GM12878 (cell line): ENCODE measurements at regions not wholly inside any gene's neighbourhood (a gene's known extent, or its start where the extent isn't known, plus 50 kb on each side); places are given as distances from the start of the nearest gene placed in this dataset.
A peak's percentile ranks its signal among the peaks of the same experiment; 100 is the strongest.

Experiments
- ATAC-seq: fragments of 200-7000 bp; cut with Tn5 transposase; 3 replicates; pipeline ENCODE4 v1.9.1; 2020; ENCODE audit warnings: mild to moderate bottlenecking, moderate library complexity
- BruUV-seq: library from RNA; stranded (reverse); fragments of 400-500 nt; replicated peaks from 2 replicates; lab custom pipeline; 2021; lab: Mats Ljungman, UMichigan
- CTCF ChIA-PET: fragments of 300-600 bp; sonication (Branson Sonifier 250); formaldehyde crosslinking; extraction: SDS; loops from one replicate; lab custom pipeline; 2021; ENCODE audit warnings: inconsistent platforms; lab: Yijun Ruan, JAX
- POLR2A ChIA-PET: fragments of 350-600 bp; formaldehyde crosslinking; extraction: SDS; loops from one replicate; lab custom pipeline; 2021; ENCODE audit warnings: inconsistent platforms; lab: Charles Lee
- RAD21 ChIA-PET: fragments of 300-600 bp; sonication (Branson Sonifier 250); formaldehyde crosslinking; loops from one replicate; lab custom pipeline; 2023; ENCODE audit warnings: antibody characterized with exemption; ENCODE audit not compliant: unreplicated experiment; lab: Charles Lee
- SMC1A ChIA-PET: fragments of 300-600 bp; sonication (Branson Sonifier 250); formaldehyde crosslinking; loops from one replicate; lab custom pipeline; 2023; ENCODE audit not compliant: unreplicated experiment, uncharacterized antibody; lab: Charles Lee
- DNase-seq: peaks from one replicate; pipeline ENCODE4 v3.0.0-alpha.2; 2011; ENCODE audit warnings: low read depth, low spot score
- FAIRE-seq: peaks from 3 replicates; lab custom pipeline; 2011; peaks lifted over from hg19 to GRCh38; lab: Jason Lieb, UNC
- H2AFZ ChIP-seq: 2 replicates; pipeline ENCODE4 v1.6.0; 2011; ENCODE audit warnings: low read depth, low read length, control low read depth; ENCODE audit not compliant: control insufficient read depth
- H3K27ac ChIP-seq: 2 replicates; pipeline ENCODE4 v1.5.1; 2011; ENCODE audit warnings: control low read depth; ENCODE audit not compliant: control insufficient read depth, insufficient read depth
- H3K27me3 ChIP-seq, 2 experiments: replicated peaks in 1 of 2; 2 replicates each; pipeline versions ENCODE4 v1.6.0 to v1.6.1; 2011; ENCODE audit warnings: low read length in 1 of 2; ENCODE audit not compliant: control insufficient read depth in 2 of 2, insufficient read depth in 2 of 2
- H3K36me3 ChIP-seq, 2 experiments: 2 replicates each; pipeline ENCODE4 v1.5.1; 2011; ENCODE audit warnings: low read length in 1 of 2; ENCODE audit not compliant: control insufficient read depth in 2 of 2, insufficient read depth in 2 of 2
- H3K4me1 ChIP-seq: 2 replicates; pipeline ENCODE4 v1.6.1; 2011; ENCODE audit warnings: mild to moderate bottlenecking, low read length, moderate library complexity, mixed read lengths; ENCODE audit not compliant: control insufficient read depth, insufficient read depth
- H3K4me2 ChIP-seq: 2 replicates; pipeline ENCODE4 v1.6.0; 2011; ENCODE audit warnings: control low read depth; ENCODE audit not compliant: control insufficient read depth, insufficient read depth
- H3K4me3 ChIP-seq: fragments of 200-600 bp; sonication (generic); 2 replicates; pipeline ENCODE4 v1.5.1; 2016
- H3K79me2 ChIP-seq: 2 replicates; pipeline ENCODE4 v1.6.0; 2011; ENCODE audit warnings: low read length; ENCODE audit not compliant: control insufficient read depth, insufficient read depth
- H3K9ac ChIP-seq: 2 replicates; pipeline ENCODE4 v1.8.0; 2011; ENCODE audit warnings: low read length, control low read depth, mixed read lengths; ENCODE audit not compliant: control insufficient read depth, insufficient read depth
- H3K9me3 ChIP-seq: replicated peaks from 3 replicates; pipeline ENCODE4 v1.5.1; 2011; ENCODE audit warnings: mild to moderate bottlenecking, low read length; ENCODE audit not compliant: control insufficient read depth, insufficient read depth
- H4K20me1 ChIP-seq: 2 replicates; pipeline ENCODE4 v1.6.0; 2011; ENCODE audit not compliant: control insufficient read depth, insufficient read depth
- EP300 ChIP-seq, 2 experiments: fragments of 150-350 bp in 1 of 2; IDR thresholded peaks; 2 replicates each; pipeline ENCODE4 v1.6.1; 2011 to 2012; ENCODE audit warnings: low read depth in 2 of 2, low read length in 2 of 2, borderline replicate concordance in 1 of 2, improper control_type of control experiment in 1 of 2, inconsistent platforms in 1 of 2; ENCODE audit not compliant: control insufficient read depth in 1 of 2
- ETV6 ChIP-seq, 2 experiments: fragments of 450-650 bp in 1 of 2; IDR thresholded peaks in 1 of 2; conservative IDR thresholded peaks in 1 of 2; 2 replicates each; pipeline ENCODE4 v1.6.1; 2014; ENCODE audit warnings: antibody characterized with exemption in 1 of 2, borderline replicate concordance in 1 of 2, low read depth in 1 of 2, mild to moderate bottlenecking in 1 of 2, moderate library complexity in 1 of 2
- EZH2 ChIP-seq: IDR thresholded peaks from 2 replicates; pipeline ENCODE4 v1.6.1; 2012; ENCODE audit warnings: low read depth, mild to moderate bottlenecking, control low read depth, inconsistent platforms, low read length, borderline replicate concordance; ENCODE audit not compliant: control insufficient read depth
- FOXK2 ChIP-seq: fragments of 450-650 bp; IDR thresholded peaks from 2 replicates; pipeline ENCODE4 v1.6.1; 2017; ENCODE audit warnings: mild to moderate bottlenecking, moderate library complexity
- JUNB ChIP-seq: IDR thresholded peaks from 2 replicates; pipeline ENCODE4 v1.6.1; 2016; ENCODE audit warnings: antibody characterized with exemption, mild to moderate bottlenecking
- JUND ChIP-seq: IDR thresholded peaks from 2 replicates; pipeline ENCODE4 v1.6.1; 2012; ENCODE audit warnings: low read depth, mild to moderate bottlenecking, low read length, improper control_type of control experiment, moderate library complexity
- NBN ChIP-seq: fragments of 450-650 bp; IDR thresholded peaks from 2 replicates; pipeline ENCODE4 v1.6.1; 2016
- RCOR1 ChIP-seq: conservative IDR thresholded peaks from 2 replicates; pipeline ENCODE4 v1.6.1; 2012; ENCODE audit warnings: low read depth, low read length, improper control_type of control experiment
- RUNX3 ChIP-seq: IDR thresholded peaks from 2 replicates; pipeline ENCODE4 v1.6.1; 2012; ENCODE audit warnings: low read length, inconsistent platforms
- TARDBP ChIP-seq: IDR thresholded peaks from 2 replicates; pipeline ENCODE4 v1.6.1; 2016; ENCODE audit warnings: borderline replicate concordance
- TCF7 ChIP-seq: IDR thresholded peaks from 2 replicates; pipeline ENCODE4 v1.6.1; 2014; ENCODE audit warnings: antibody characterized with exemption, borderline replicate concordance
- WGBS: methylation state at CpG from one replicate; pipeline ENCODE4 v1.1.6; 2016; ENCODE audit warnings: low lambda C conversion rate; ENCODE audit not compliant: insufficient replicate concordance, insufficient coverage; ENCODE audit errors: missing lambda C conversion rate; 5-methylcytosine and 5-hydroxymethylcytosine counted together
- in situ Hi-C: fragments of 300-500 bp; cut with MboI; formaldehyde crosslinking; loops from 9 replicates; pipeline ENCODE4 v1.14.3; 2018; ENCODE audit warnings: mixed read lengths
- intact Hi-C: fragments of 100-400 bp; cut with micrococcal nuclease; formaldehyde crosslinking; loops from one replicate; pipeline ENCODE4 v1.14.2; 2022; ENCODE audit not compliant: unreplicated experiment

DNA sequence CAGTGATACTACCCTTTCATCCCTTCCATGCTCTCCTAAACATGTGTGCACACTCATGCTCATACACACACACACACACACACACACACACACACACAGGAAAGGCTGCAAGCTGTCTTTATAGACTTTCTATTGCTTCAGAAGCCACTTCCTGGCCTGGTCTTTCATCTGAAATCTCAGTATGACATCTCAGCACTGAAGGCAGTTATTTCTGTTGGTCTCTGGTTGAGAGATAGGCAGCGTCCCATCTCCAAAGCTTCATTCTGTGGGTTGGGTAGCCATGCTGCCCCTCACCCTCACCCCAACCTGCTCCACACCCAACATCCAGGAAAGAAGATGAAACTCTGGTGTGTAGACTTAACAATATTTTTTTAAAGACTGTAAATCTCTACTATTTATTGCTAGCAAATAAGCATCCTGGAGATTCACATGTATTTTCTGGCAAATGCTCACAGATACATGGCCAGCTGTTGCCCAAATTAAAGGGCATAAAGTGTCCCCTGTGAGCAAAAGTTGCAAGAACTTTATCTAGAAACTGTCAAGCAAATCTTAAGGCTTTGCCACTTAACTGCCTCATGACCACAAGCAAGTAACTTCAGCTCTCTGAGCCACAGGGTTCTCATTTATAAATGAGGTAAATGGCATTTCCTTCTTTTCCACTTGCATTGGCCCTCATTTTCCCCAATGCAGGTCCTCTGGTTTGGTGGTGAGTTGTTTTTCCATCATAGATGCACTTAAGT is 189.8 kb upstream of the AFF2 start:
- in situ Hi-C loops (no loop called here), intact Hi-C loops (no loop called here)
- POLR2A ChIA-PET, result no interaction called here
- RAD21 ChIA-PET, result no interaction called here
- 9% methylated on average over 1 of the region's 1 CpG for WGBS
- Histone ChIP-seq H3K4me3 (no peak overlapping the region), H3K79me2 (no peaks in the 10 kb centered on the region), H3K27ac (no peak overlapping the region), H3K9ac (no peak overlapping the region), H3K4me2 (no peak overlapping the region), H3K9me3 (no peaks in the 10 kb centered on the region), H3K4me1 (no peaks in the 10 kb centered on the region), H3K36me3 (no peaks in the 10 kb centered on the region), H2AFZ (no peak overlapping the region), H3K27me3 (no peaks in the 10 kb centered on the region), H4K20me1 (no peaks in the 10 kb centered on the region)
- SMC1A ChIA-PET, result interaction anchor here (1.1 kb wide), 1 partner anchor 42 kb away, joined by 3 read pairs; no protein-coding TSS in a partner anchor
- CTCF ChIA-PET, result no interaction called here
- BruUV-seq, result no TSS peak
- ATAC-seq (peak; percentile 46; the same call in 2 of the 3 replicates), FAIRE-seq (no peak), DNase-seq (peak; percentile 15)
- TF ChIP-seq ETV6 (conservative IDR thresholded peaks at IDR 0.05 in 1 of 2, IDR thresholded peaks at IDR 0.05 in 1 of 2; ENCODE audit: borderline replicate concordance in 1 of 2, low read depth in 1 of 2) (peak in 1 of 2 experiments; percentile 50; a peak in 1 of 4 replicates), JUND (no peak), FOXK2 (no peak), TARDBP (no peak), EP300 (IDR thresholded peaks at IDR 0.05; ENCODE audit: borderline replicate concordance in 1 of 2, control insufficient read depth in 1 of 2, low read depth in 2 of 2, low read length in 2 of 2) (no peak), JUNB (peak; percentile 41), TCF7 (peak; percentile 80), RUNX3 (peak; percentile 60)

DNA sequence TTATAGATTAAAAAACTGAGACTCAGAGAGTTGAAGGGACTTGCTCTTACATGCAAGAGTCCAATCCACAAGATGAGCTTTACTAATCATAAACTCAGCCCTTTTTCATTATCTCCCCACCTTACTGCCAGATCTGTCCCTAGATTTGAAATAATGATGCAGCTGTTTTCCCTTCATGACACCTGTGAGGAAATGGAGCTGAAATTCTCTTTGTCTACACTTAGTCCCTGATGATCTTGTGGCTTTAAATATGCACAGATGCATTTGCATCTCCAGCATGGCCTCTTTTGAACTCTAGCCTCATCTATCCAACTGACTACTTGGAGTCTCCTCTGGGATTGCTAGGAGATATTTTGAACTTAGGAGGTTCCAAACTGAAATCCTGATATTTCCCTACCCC is 188.9 kb upstream of the AFF2 start:
- H3K27me3 ChIP-seq, result no peaks in the 10 kb centered on the region
- H3K9ac ChIP-seq, result no peak overlapping the region
- DNase-seq, result no peak
- intact Hi-C loops, result no loop called here
- no peaks in the 10 kb centered on the region for H3K79me2 ChIP-seq
- in situ Hi-C loops, result no loop called here
- H2AFZ ChIP-seq, result no peak overlapping the region
- H3K4me1 ChIP-seq, result no peaks in the 10 kb centered on the region
- no peaks in the 10 kb centered on the region for H3K36me3 ChIP-seq
- ChIA-PET POLR2A (no interaction called here), RAD21 (no interaction called here), CTCF (no interaction called here), SMC1A (no interaction called here)
- no peaks in the 10 kb centered on the region for H3K9me3 ChIP-seq
- TF ChIP-seq EZH2 (no peak), RCOR1 (no peak), NBN (no peak)
- FAIRE-seq, result no peak
- no peak overlapping the region for H3K4me3 ChIP-seq
- no peak overlapping the region for H3K27ac ChIP-seq
- no TSS peak for BruUV-seq
- no peak for ATAC-seq
- H3K4me2 ChIP-seq, result no peak overlapping the region
- no peaks in the 10 kb centered on the region for H4K20me1 ChIP-seq
